ENCODE measurements at regions not wholly inside any gene's neighbourhood (a gene's known extent, or its start where the extent isn't known, plus 50 kb on each side); places are given as distances from the start of the nearest gene placed in this dataset.

DNA sequence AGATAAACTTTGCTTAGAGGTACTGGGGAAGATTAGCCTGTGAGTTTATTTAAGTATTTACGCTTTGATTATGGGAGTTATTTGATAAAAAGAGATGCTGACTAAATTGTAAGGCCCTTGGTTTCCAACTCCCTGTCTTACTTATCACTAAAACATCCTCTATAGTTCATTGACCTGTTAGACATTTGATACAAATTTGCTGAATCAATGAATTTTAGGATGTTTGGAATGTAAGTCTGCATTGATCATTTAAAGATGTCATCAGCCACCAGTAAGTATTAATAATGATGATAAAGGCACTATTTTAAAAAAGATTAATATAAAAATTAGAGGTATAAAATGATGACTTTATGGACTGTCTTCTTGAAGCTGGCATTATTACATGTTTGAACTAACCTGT lies 340.6 kb downstream of the SPRY1 start:
- no peak for DNase-seq (ENCODE audit: low read depth)

GRCh38 chr4:123739806-123740205 lies 343.2 kb downstream of the SPRY1 start:
- DNase-seq (ENCODE audit: low read depth): no peak

- no peak for DNase-seq (ENCODE audit: low read depth)
Observed at GRCh38 chr4:123740236-123740635, 343.6 kb downstream of the SPRY1 start.

GRCh38 chr4:123741906-123742305 lies 345.3 kb downstream of the SPRY1 start:
- peak; percentile 3 for DNase-seq (ENCODE audit: low read depth)

DNA sequence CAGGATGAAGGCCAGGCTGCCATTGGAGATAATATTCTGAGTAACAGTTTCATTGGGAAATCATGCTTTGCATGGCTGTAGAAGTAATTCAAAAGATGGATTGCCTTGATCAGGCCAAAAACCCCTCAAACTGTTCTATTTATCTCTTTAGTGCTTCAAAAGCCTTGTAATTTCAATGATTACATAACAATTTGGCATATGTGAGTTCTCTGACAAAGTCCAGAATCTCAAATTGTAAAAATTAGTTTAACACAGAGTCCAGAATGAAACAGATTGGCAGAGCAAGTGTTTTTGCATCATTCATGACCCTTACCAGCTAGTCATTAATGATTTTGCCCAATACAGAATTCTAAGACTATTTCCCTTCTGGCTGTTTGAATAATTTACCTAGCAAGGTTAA lies 347.3 kb downstream of the SPRY1 start:
- DNase-seq (ENCODE audit: low read depth): no peak

DNA sequence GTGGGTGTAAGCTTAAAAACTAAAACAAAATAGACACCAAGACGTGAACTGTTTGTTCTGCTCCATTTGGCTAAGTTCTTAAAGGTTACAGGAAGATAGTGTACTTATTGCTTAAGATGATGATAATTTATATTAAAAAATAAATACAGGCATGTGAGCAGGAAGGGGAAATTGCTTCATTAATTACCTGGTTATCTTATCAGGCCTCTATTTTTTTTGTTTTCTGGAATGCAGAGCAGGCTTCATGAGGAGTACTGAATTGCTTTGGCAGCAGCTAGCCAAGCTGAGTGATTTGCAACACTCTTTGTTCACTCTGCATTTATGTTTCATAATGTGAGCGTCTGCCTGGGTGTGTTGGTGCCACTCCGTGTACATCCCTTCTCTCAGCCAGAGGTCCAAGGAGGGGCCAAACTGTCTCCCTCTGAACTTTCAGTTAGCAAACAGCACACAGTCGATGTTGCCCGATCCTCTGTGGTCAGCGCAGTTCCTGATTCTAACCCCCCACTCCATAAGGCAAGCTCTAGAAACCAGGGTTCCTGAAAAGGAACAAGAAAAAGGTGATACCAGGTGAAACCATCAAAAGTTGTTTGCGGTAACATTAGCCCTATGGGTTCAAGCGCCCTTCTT lies 348.2 kb downstream of the SPRY1 start:
- no peak for DNase-seq (ENCODE audit: low read depth)

DNA sequence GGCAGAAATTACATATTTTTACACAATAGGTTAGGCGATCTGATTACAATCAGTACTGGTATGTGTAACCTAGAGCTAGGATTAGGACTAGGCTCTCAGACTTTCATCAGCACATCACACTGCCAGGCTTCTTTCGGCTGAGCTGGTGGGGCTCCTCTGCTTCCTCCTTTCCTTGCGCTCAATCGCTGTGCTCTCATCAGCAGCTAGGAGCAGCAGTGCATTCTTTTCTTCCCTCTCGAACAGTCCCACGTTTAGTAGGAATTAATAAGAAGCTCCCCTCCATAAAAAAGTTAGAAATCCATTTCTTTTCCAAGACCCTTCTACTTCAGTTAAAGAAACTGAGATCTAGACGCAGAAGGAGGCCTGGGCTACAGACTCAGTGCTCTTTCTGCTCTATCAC lies 350.4 kb downstream of the SPRY1 start:
- DNase-seq (ENCODE audit: low read depth): no peak

GRCh38 chr4:123748806-123749205 lies 352.2 kb downstream of the SPRY1 start:
- DNase-seq (ENCODE audit: low read depth): no peak

- DNase-seq (ENCODE audit: low read depth): no peak
Observed at GRCh38 chr4:123749383-123749782, 352.8 kb downstream of the SPRY1 start.

DNA sequence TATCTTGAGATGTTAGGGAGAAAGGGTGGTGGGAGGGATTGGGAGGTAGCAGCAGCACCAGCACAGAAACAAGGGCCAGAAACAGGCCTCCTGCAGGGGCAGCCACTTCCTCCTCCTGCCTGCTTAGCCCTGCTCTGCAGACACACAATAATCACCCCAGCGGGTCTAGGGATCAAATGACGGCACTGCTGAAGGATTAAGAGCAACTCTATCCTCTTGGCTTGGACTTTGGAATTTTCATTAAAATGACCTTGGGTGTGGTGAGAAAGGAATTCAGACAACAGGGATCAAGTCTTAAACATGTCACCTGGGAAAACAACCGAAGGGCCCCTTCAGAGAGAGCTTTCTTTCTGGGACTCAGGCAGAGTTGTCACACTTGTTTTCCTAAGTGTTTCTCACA lies 353.4 kb downstream of the SPRY1 start:
- no peak for DNase-seq (ENCODE audit: low read depth)

GRCh38 chr4:123755655-123756054 lies 359.1 kb downstream of the SPRY1 start:
- no peak for DNase-seq (ENCODE audit: low read depth)

- no peak for DNase-seq (ENCODE audit: low read depth)
Observed at GRCh38 chr4:123767806-123768205, 371.2 kb downstream of the SPRY1 start.

DNA sequence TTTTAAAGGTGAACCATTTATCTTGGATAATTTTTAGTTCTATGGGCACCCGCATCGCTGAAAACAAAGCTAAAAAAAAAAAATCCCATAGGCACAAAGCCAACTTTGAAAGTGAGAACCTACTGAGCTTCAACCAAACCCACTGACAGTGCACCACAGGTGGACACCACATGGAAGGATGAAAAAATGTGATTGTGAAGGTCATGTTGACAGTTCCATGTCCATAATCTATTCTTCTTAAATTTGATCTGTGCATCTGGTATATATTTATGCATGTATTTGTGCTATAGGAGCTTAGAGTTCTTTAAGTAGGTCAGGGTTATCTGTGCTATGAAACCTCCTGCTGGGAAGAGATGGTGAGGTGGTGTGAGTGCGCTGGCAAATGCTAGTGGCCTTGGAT lies 374.3 kb downstream of the SPRY1 start:
- DNase-seq (ENCODE audit: low read depth): no peak

DNA sequence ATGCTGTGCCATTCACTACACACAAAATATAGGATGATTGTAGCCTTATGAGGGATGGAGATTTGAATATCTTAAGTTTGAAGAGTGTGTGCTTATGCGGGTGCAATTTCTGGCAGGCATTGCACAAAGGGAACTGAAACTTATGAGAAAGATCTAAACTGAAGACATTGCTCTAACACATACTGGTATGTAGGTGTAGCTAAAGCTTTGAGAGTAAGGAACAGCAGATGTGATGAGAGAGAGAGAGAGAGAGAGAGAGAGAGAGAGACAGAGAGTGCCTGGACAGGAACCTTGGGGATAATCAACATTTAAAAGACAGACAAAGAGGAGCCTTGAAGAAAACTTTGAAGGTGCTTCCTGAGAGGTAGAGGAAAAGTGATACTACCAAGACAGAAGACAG lies 379.7 kb downstream of the SPRY1 start:
- no peak for DNase-seq (ENCODE audit: low read depth)

GRCh38 chr4:123777373-123777772 lies 380.8 kb downstream of the SPRY1 start:
- DNase-seq (ENCODE audit: low read depth): no peak

- no peak for DNase-seq (ENCODE audit: low read depth)
Observed at GRCh38 chr4:123783151-123783790, 386.7 kb downstream of the SPRY1 start.

- no peak for DNase-seq (ENCODE audit: low read depth)
Observed at GRCh38 chr4:123783921-123784320, 387.3 kb downstream of the SPRY1 start.

DNA sequence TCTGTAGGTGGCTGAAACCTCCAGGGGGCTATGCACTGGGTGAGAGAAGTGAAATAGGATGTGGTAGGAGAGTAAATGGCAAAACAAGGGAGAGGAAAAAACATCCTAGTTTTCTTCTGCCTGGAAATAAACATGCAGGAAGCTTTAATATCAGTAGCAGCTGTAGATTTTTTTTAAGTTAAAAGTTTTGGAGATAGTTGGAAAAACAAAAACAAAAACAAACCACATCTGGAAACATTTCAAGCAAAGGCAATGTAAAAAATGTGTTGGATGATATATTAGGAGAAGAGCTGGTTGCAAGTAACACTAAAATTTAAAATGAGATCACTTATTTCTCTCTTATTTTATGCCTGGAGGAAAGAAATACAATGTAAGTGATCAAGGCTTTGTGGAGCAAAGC lies 388.0 kb downstream of the SPRY1 start:
- no peak for DNase-seq (ENCODE audit: low read depth)

DNA sequence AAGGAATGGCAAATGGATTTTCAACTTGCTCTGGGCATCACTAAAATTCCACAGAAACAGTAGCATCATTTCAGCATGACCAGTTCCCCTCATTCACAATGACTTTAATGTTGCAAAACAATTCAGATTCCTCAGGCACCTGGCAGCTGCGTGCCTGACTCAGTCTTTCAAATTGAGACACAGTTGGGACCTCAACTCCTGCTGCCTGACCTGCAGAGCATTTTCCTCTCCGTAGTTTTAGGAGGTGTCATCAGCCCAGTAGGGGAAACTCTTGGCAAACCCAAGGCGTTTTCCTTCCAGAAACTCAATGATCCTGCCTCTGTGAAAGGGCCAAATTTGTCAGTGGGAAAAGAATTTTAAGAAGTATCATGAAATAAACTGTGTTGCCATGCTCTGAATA lies 388.9 kb downstream of the SPRY1 start:
- DNase-seq (ENCODE audit: low read depth): peak; percentile 27

DNA sequence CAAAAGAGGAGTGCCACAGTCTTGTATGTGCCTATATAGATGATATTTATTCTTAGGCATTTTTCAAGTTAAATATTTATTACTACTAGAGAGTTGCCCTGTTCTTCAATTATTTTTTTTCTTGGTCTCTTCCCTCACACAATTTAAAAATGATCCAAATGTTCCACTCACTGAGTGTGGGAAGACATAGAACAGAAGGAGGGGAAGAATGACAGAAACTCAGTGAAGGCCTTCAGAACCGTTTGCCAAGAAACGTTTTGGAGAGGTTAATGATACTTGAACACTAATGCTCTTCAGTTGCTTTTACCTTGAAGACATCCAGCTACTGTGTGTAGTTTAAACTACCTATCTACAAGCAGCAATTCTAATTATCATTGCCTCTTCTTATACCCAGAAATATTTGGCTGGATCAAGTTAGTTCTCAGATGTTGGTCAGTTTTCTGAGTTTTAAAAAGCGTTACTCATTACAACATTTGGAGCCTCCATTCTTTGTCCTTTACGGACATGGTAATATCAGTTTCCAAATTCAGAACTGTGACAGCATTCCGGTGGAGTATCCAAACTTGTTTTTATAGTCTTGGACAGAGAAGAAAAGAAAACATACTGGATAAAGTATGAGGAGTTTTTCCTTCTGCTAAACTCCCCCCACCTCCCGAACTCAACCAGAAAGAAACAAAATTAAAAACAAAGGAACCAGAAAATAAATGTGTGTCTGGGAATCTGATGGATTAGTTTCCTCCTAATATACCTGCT lies 389.7 kb downstream of the SPRY1 start:
- DNase-seq (ENCODE audit: low read depth): no peak

DNA sequence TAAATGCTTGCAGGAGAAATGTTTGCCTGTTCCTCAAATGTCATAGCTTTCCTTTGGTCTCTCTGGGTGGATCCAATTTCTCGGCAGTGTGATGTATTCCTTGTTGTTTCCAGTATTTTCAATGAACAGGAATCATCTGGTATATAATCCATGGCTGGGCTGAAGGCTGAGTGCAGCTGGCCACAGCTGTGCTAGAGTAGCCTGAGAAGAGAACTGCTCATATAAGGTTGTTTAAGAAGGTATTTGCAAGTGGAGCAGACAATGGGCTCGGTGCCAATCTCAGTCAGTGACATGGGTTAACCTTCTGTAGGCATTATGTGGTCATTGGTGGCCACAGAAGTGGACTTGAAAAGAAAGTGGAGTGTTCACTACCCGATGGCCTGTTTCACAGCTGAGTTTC lies 390.3 kb downstream of the SPRY1 start:
- DNase-seq (ENCODE audit: low read depth): no peak

DNA sequence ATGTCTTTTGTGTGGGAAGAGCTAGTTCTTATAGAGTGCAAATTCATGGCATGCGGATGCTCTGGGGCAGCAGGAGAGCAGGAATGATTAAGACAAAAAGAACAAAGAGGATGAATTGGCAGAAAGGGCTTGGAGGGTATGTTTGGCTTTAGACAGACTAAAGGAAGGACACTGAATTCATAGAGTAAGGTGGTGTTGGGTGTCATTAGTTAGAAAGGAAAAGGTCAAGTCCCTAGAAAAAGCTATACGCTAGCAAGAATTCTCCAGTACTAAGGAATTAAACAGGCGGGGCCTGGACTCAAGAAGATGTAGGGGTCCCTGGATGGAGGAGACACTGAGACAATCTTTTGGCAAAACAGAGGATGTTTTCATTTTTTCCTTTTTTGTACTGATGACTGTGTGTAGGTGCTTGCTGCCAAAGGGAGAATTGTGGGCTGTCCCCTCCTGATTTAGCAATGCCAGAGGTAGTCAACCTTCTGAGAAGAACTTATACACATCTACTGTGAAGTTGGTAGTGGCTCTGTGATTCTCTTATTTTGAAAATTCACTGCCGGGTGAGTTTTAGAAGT lies 391.0 kb downstream of the SPRY1 start:
- DNase-seq (ENCODE audit: low read depth): no peak

DNA sequence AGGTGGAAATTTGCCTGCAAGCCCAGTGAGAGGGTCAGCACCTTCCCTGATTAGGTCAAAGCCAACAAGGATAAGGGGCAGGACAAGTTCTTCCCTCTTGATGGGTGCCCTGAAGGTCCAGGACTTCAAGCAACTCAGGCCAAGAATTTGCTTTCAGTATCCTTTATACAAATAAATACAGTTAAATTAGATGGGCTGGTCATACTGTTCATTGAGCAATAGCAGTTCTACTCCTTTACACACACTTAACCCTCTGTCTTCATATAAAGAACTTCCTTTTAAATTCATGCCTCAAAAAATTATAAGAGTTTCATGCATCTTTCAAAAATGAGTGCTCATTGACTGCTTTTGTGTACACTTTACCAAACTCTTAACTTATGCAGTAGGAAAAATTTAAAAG lies 392.0 kb downstream of the SPRY1 start:
- DNase-seq (ENCODE audit: low read depth): no peak
